ENCODE measurements at regions not wholly inside any gene's neighbourhood (a gene's known extent, or its start where the extent isn't known, plus 50 kb on each side); places are given as distances from the start of the nearest gene placed in this dataset.

DNA sequence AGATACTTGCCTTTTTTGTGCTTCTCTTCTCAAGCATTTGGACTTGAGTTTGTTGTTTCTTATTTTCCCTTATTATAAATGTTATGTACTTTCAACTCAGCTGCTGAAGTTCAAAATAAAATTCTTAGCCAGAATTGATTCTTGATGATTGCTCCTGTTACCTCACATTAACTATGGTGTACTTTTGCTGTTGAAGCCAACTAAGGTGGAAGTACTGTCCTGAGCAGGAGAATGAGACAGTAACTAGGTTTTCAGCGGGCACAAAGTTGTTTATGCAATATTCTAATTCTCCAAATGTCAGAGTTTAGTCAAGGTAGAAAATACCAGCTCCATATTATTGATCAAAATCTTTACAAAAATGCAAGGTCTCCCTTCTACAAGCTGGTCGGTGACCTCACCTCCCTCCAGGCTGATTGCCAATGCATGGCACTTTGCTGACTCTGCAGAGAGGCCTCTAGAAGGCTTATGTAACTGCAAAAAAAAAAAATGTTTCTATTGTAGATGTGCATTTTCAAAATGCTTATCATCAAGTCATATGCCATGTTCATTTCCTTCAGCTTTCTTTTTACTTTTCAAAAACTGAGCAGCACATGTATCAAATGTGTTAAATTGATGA is 1783.5 kb upstream of the WWC1 start:
- no peak for DNase-seq (ENCODE audit: low spot score)

- no peak for DNase-seq (ENCODE audit: low spot score)
Measured at GRCh38 chr5:166509085-166509484, 1782.4 kb upstream of the WWC1 start.

DNA sequence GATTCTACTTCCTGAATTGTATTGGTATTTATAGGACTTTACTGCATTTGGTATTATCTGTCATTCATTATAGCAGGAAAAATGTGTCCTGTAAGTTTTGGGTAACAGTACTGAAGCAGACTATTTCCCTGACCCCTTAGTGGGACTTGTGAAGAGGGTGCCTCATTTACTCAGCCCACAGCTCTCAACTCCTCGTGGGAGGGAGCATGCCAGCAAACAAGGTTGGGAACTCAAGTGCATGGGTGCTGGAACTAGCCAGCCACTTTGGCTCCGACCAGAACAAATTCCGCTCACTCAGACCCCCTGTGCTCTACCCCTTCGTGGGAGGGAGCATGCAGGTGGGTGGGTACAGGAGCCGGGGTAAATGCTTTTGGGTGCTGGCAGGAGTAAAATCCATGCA is 1773.5 kb upstream of the WWC1 start:
- no peak for DNase-seq (ENCODE audit: low spot score)

GRCh38 chr5:166523206-166523605 is 1768.2 kb upstream of the WWC1 start:
- no peak for DNase-seq (ENCODE audit: low spot score)

- no peak for DNase-seq (ENCODE audit: low spot score)
Measured at GRCh38 chr5:166529200-166529599, 1762.2 kb upstream of the WWC1 start.

GRCh38 chr5:166532456-166533220 is 1758.8 kb upstream of the WWC1 start:
- no peak for DNase-seq (ENCODE audit: low spot score)

DNA sequence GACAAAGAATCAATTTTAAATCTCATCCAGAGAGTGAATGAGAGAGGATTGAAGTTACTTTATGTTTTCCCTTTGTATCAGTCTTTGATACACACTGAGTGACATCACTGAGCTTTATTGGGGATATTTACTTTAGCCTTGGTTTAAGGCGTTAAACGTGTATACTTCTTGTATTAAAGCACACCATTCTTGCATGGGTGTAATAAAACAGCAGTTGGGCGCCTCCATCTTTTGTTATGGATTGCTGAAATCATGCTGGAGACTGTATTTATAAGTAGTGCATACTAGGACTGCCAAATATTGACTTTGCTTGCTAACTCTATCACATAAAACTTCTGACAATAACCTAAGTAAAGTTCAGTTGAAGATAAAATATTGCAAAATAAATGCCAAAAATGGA is 1755.8 kb upstream of the WWC1 start:
- no peak for DNase-seq (ENCODE audit: low spot score)

DNA sequence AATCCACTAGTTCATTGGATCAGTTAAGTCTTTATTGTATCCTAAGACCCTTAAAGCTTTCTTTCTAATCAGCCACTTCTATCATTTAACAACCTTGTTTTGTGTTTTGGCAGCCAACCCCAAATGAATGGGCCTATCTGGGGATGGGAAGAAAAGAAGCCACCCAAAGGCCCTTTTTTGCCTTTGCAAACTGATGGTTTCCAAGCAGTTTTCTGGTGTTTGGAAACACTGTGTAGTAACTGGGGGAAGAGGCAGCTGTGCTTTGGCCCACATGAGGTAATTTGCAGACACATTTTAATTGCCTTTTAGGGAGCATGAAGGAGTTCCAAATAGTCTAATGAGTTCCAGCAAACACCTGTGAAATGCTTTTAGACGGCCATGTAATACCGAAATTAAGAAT is 1751.3 kb upstream of the WWC1 start:
- no peak for DNase-seq (ENCODE audit: low spot score)

GRCh38 chr5:166551384-166551783 is 1740.1 kb upstream of the WWC1 start:
- DNase-seq (ENCODE audit: low spot score), result no peak

DNA sequence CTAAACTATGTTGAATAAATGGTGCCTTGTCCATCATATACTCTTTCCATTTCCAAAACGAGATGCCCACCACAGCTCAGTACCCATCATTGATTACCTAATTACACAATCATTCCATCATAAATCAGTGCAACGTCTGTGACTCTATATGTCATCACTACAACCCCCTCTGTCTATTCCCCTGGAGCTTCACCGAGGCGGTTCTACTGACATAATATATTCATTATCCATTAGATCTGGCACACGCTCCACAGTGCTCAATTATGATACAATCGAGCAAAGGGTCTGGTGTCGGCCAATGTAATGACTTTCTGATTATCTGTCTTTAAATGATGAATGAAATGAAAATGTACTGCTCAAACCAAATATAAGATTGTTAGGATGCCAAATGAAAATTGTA is 1737.7 kb upstream of the WWC1 start:
- no peak for DNase-seq (ENCODE audit: low spot score)

- no peak for DNase-seq (ENCODE audit: low spot score)
Measured at GRCh38 chr5:166561759-166562158, 1729.7 kb upstream of the WWC1 start.

DNA sequence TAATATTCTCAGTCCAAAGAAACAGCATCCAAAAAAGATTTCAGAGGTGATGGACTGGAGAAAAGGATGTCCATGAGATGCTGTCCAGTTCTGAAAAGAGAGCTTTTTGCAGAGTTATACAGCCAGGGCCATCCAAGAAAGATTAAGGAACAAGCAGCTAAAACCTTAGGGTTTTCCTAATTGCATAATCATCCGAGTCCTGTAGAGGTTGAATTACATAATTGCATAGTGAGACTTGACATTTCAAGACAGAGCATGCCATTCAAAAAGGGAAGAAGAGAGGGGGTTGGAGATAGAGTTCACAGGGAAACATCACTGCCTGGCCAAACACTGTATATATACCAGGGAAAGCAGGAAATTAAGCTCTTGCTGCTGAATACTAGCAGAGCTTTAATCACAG is 1729.2 kb upstream of the WWC1 start:
- no peak for DNase-seq (ENCODE audit: low spot score)

GRCh38 chr5:166566725-166567124 is 1724.7 kb upstream of the WWC1 start:
- DNase-seq (ENCODE audit: low spot score), result no peak

DNA sequence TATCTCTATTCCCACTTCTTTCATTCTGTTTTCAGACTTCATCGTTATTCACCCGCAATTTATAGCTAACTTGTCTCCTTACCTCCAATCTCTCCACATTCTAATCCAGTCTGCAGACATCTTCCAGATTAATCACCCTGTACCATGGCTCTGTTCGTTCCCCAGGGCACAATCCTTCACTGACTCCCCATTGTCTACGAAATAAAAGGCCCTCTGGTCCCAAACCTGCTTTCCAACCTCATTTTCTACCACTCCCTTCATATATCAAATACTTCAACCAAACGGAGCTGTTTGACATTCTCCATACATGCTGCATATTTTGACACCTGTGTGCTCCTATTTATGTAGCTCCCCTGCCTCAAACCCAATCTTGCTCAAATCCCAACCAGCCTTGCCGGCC is 1720.6 kb upstream of the WWC1 start:
- no peak for DNase-seq (ENCODE audit: low spot score)

DNA sequence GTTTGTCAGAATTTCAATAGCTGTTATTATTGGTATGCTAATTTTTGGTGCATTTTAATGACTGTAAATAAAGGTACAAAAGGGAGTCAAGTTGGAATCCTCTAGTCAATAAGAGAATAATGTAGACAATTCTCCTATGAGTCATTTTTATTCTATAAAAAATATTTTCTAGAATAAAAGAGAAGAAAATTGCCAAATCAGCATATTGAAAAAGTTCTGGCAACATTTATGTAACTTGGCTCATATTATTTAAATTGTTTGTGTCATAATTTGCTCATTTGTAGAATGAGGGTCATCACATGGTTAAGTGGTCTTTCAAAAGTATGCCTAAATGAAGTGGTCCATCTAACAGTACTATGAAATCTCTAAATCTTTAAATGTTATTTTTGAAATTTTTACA is 1719.8 kb upstream of the WWC1 start:
- DNase-seq (ENCODE audit: low spot score), result no peak

- no peak for DNase-seq (ENCODE audit: low spot score)
Measured at GRCh38 chr5:166576323-166576722, 1715.1 kb upstream of the WWC1 start.

DNA sequence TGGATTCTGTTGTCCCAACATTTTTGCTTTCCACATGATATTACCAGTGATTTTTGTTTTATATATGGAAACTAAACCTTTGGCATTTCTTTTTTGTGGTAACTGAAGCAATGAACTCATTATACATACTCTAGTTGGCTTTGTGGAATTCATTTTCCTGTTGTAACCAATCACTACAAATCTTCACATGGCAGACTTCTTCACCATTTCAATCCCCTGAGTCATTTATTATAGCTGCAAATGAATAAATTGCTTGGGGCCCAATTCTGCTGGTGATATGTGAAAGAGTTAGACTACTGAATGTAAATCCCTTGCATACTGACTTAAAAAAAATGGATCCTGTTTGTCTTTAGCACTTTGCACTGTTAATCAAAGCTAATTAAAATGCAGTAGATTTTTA is 1709.6 kb upstream of the WWC1 start:
- DNase-seq (ENCODE audit: low spot score), result no peak

- no peak for DNase-seq (ENCODE audit: low spot score)
Measured at GRCh38 chr5:166582416-166582815, 1709.0 kb upstream of the WWC1 start.

DNA sequence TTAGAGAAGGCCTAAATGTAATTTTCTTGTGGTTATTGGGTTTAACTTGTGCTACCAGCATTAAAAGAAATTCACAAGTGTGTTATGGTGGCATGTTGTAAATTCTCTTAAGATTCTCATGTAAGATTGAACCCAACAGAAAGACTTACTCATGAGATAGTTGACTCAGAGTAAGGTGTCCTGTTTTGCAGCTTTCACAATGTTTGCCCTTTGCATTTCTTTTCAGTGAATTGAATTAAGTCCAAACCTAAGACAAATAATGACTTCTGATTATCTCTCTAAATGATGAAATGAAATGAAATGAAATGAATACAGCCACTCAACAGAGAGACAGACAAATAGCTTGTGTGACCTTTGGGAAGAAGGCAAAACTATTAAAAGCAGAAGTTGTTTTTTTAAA is 1696.9 kb upstream of the WWC1 start:
- no peak for DNase-seq (ENCODE audit: low spot score)

DNA sequence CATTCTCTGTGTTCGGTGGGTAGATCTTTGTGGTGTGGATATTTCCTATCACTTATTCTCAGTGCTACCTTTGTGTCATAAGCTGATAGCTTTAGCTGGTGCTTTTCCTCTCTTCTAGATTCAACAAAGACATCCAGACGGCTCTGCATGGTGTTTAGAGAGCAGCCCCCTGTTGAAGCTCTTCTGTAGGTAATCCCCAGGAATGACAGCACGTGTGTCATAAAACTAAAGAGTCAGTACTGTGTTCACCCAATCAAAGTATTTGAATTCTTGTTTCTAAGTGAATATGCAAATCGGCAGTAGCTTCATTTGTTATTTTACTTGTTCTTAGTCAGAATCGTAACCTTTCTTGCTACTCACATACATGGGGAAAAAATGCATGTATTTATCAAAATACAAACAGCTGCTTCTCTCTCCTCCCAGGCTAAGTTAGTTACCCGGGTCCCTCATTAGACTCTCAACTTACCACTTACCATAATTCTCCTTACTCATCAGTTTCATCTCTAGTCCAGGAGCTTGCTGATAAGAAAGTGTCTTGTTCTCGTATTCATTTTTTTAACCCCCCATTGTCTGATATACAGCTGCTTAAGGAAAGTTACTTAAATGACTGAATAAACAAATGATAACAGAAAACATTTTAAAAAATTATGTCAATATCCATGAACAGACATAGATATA is 1696.0 kb upstream of the WWC1 start:
- no peak for DNase-seq (ENCODE audit: low spot score)

- DNase-seq (ENCODE audit: low spot score), result no peak
Measured at GRCh38 chr5:166596043-166596442, 1695.4 kb upstream of the WWC1 start.

DNA sequence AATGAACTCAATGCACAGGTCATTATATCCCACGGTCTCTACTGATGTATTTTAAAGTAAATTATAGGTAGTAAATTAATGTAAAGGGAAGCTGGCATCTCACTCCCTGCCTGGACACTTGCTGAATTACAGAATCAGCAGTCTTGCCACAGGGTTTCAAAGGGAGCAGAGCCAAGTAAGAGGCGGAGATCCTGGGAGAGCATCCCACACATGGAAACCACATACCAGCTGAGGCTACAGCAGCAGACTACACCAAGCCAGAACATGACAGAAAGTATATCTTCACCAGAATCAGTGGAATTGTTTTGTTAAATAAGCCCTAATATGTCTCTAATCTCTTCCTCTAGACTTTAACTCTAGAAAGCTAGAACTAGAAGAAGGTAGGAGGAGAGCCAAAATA is 1689.2 kb upstream of the WWC1 start:
- no peak for DNase-seq (ENCODE audit: low spot score)

- DNase-seq (ENCODE audit: low spot score), result no peak
Measured at GRCh38 chr5:166617507-166617906, 1673.9 kb upstream of the WWC1 start.

DNA sequence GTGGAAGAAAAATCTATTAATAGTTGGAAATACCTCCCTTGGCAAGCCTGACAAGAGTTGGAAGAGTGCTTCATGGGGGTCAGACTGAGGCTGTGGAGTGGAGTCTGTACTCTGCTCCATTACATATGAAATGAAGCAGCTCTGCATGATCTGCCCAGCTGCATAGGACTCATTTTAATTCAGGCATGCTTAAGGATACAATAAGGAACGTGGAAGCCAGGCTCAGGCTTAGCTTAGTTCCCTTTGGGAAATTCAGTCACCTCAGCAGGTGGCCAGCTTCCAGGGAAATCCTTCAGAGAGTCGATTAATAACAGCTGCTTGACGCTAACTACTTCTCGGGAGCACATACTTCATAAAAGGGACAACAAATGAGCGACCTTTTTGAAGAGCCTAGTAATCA is 1672.9 kb upstream of the WWC1 start:
- DNase-seq (ENCODE audit: low spot score), result no peak

All from GM03348 (cell line).